Hippocampal formation (tissue), 2 donors: ENCODE measurements at regions not wholly inside any gene's neighbourhood (a gene's known extent, or its start where the extent isn't known, plus 50 kb on each side); places are given as distances from the start of the nearest gene placed in this dataset.
A peak's percentile ranks its signal among the peaks of the same experiment; 100 is the strongest.
"Not testable (repeated sequence)": the region's sequence is repeated elsewhere in the genome, so short reads cannot be mapped to it uniquely, and the experiment has no call there.

Experiments
- DNase-seq, 2 donors: peaks; one replicate each; lab custom pipeline; 2025; lab: John Stamatoyannopoulos, UW

DNA sequence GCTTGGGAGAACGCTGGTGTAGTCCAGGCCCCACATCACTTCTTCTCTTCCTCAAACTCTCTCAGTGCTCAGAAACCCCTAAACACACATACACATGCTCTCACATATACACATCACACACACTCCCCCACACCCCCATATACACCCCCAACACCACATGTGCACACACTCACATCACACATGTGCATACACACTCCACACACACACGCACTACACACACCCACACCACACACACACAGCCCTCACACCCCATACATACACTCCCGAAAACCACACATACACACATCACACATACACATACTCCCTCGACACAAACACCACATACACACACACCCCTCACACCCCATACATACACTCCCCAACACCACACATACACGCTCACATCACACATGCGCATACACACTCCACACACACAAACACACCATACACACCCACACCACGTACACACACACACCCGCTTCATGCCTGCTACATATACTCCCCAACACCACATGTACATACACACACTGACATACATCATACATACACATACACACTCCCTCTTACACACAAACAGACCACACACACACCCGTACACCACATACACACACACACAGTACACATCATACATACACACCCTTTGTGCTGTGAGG, 110.3 kb upstream of the TMEM170B start:
- no peak for DNase-seq

DNA sequence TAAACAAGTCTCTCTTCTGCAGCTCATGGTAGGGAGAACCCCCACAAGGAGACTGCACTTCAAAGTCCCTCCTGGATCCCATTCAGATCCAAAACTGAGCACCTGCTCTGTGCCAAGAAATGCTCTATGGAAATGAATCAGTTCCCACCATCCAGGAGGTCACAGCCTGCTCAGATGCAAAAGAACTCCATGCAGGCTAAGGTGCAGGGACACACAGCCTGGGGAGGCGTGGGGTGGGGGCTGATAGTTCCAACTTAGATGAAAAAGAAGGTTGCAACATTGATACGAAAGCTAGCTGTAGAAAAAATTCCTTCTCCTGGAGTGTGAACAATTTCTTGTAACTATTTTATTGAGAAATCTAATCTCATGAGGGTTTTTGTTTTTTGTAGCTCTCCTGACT, 111.0 kb upstream of the TMEM170B start:
- DNase-seq: no peak

DNA sequence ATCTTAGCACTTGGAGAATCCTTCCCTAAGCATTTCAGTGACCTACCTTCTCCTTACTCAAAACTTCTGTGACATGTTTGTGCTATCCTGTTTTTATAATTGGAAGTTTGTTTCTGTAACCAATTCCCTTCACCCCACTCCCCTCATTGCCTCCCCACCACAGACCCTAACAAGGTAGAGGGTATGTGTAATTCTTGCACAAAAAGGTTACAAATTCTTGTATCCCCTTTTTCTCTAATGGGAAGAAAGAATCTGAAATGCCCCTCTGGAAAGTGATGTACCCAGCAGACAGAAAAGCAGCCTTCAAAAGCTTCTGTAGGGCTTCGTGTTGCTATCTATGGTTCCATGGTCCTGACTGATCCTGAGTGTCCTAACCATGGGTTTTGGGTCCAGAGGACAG, 111.7 kb upstream of the TMEM170B start:
- no peak for DNase-seq

DNA sequence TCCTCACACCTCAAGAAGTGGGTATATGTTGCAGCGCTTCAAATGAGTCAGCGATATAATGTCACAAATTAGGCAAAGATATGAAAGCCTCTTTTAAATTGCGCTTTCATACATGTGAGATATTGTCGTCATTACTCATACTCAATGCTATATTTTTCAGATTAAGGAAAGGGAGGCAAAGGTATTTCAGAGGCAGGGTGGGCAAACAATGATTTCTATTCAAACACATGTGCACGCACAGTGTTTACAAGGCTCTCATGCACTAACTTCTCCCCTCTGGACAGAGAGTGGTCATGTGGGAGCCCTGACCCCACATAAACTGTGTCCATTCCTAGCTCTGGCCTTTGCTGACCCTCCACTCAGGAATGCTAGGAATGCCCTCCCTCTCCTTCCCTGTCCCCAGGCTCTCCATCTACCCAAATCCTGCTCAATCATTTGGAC, 112.1 kb upstream of the TMEM170B start:
- DNase-seq: no peak

DNA sequence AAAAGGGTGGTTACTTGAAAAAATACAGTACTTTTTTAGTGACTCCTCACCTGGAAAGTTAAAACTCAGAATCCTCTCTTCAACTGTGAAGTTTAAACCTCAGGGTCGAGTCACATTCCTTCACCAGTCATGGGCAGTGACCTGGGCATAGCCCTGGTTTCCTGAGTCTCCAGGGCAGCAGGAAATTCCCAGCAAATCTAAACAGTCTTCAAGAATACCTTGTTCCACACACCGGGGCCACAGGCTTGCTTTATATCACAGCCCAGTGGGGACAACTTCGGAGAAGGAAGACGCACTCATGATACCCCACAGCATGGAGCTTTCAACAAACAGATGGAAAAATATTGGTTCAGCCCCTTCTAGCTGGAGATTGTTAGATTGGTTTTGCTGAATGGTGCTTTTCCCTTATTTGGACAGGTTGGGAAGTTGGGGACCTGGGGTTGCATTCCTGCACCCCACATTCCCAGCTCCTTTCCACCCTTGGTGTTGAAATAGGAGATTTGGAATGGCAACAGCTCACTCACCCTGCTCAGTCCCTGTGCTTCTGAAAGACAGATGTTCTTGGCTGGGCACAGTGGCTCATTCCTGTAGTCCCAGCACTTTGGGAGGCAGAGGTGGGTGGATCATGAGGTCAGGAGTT, 113.0 kb upstream of the TMEM170B start:
- no peak for DNase-seq

DNA sequence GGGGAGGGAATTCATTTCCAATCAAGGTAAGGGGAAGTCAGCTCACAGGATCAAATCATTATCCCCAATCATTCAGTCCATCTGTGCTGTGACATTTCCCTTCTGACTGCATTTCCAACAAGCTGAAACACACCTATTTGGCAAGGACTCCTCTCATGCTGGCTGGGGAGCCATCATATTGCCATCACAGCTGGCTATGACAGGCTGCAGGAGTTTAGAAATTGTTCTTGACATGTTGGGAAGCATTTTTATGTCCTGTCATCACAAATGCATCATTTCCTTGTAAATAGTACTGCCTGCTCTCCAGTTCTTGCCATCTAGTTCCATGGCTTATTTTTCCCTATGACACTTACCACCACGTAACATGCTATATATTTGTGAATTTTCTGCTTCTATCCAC, 113.9 kb upstream of the TMEM170B start:
- DNase-seq: no peak

DNA sequence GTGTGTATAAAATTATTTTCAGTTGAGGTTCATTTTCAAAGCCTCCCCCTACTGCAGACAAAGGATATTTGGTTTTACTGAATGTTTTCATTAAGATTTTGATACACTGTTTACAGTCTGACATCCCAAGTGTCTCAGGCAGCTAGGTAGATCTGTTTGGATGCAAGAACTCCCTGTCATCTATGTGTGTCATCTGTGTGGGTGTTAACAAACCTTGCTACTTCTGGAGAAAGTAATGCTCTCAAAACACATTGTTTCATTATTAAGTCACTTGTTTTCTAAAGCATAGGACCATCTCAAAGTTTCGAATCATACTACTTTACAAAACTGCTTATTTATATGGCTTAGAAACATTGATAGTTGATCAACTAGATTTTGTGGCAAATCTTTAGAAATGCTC, 114.5 kb upstream of the TMEM170B start:
- no peak for DNase-seq

DNA sequence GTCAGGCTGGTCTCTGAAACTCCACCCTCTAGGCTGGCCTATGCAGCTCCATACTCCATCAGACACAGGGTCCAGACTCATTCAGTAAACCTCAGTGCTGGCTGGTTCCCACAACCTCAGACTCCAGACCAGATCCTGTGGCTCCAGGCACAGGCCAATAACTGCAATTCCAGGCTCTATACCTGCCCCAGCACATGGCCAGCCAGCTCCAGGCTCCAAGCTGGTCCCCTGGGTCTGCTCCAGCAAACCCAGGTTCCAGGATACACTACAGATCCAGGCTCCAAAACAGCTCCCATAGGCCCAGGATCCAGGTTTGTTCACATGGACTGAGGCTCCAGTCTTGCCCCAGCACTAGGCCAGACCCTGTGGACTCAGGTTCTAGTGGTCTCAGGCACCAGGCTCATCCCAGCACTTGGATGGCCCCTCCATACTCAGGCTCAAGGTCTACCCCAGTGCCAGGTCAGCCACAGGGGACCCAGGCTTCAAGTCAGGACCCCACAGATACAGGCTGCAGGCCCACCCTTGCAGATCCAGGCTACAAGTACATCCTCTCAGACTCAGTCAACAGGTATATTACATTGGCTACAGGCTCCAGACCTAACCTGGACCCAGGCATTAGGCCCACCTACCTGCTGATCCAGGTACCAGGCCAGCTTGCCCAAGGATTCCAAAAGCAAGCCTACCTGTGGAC, 117.6 kb upstream of the TMEM170B start:
- no peak for DNase-seq

DNA sequence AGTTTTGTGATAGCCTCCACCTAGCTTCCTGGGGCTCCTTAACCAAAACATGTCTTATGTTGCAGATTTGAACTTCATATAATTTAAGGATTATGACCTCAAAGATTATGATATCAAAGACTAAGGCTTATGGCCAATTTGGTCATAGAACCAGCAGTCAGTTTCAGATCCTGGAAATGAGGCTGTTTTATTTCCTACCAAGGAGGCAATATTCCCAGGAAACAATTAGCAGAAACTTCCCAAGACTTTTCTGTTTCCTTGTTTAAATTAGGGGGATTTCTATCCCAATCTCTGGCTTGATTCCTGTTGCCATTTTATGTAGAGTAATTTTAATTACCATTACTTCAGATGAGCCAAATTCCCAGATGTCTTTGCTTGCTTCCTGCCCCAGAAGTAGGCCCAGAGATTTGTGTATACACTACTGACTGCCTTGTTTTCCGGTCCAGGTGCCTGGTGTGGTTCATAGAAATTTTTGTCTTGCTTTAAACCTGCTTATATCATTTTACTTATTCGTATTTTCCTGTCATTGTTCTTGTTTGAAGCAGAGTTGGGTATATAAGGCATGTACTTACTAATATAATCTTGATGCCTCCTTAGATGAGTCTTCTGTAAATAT, 119.2 kb upstream of the TMEM170B start:
- DNase-seq: no peak

DNA sequence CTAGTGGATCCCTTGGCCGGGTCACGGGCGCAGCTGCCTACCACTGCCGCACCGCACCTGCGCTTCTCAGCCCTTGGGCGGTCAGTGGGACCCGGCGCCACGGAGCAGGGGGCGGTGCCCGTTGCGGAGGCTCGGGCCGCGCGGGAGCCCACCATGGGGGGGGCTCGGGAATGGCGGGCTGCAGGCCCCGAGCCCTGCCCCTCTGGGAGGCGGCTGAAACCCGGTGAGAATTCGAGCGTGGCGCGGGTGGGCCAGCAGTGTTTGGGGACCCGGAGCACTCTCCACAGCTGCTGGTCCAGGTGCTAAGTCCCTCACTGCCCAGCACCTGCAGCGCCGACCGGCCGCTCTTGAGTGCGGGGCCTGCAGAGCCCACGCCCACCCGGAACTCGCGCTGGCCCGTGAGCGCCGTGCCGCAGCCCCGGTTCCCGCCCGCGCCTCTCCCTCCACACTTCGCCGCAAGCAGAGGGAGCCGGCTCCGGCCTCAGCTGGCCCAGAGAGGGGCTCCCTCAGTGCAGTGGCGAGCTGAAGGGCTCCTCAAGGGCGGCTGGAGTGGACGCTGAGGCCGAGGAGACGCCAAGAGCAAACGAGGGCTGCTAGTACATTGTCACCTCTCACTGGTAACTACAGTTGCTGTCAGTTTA, 120.5 kb upstream of the TMEM170B start:
- no peak for DNase-seq

DNA sequence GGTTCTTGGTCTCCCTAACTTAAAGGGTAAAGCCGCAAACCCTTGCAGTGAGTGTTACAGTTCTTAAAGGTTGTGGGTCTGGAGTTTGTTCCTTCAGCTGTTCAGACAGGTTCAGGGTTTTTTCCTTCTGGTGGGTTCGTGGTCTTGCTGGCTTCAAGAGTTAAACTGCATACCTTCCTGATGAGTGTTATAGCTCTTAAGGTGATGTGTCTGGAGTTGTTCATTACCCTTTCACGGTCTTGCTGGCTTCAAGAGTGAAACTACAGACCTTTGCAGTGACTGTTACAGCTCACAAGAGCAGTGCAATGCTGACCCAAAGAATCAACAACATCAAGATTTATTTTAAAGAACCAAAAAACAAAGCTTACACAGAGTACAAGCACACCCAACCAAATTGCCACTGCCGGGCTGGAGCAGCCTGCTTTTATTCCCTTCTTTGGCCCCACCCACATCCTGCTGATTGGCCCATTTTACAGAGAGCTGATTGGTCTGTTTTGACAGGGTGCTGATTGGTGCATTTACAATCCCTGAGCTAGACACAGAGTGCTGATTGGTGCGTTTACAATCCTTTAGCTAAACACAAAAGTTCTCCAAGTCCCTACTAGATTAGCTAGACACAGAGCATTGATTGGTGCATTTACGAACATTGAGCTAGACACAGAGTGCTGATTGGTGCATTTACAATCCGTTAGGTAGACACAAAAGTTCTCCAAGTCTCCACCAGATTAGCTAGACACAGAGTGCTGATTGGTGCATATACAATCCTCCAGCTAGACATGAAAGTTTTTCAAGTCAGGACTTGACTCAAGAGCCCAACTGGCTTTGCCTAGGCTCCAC, 121.2 kb upstream of the TMEM170B start:
- not testable (repeated sequence) for DNase-seq

DNA sequence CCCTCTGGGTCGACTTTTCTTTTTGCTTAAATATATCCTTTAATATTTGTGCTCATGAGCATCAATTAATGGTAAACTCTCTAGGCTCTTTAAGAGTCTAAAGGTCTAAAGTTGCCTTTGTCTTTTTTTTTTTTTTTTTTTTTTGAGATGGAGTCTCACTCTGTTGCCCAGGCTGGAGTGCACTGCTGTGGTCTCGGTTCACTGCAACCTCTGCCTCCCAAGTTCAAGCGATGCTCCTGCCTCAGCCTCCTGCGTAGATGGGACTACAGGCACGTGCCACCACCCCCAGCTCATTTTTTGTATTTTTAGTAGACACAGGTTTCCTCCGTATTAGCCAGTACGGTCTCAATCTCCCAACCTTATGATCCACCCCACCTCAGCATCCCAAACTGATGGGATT, 122.0 kb upstream of the TMEM170B start:
- no peak for DNase-seq

DNA sequence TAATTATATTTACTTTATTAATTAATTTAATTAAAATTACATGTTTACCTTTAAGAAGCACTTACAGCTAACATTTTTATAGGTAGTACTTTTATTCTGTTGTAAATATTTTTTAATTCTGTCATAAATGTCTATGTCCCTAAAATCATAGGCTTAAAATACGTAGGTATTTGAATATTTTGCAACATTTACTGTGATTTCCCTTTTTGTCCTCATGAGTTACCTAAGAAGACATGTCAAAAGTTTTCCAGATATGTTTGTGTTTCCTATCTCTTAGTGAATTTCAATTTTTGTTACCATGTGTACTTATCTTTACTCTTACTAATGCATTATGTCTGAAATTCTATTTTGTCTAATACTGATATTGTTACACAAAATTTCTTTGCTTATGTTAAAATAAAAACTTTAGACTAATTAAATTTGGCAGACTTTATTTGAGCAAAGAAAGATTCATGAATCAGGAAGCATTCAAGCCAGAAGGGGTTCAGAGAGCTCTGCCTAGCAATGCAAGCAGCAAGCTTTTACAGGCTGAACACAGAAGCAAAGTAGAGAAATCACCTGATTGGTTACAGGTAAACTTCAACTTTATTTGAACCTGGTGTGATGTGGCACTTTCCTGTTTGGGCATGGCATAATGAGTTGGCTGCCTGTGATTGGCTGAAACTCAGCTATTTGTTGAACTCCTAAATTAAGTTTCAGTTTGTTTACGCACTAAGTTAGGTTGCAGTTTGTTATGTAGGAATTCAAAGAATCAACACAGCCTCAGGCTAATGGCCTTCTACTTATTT, 123.2 kb upstream of the TMEM170B start:
- DNase-seq: no peak

DNA sequence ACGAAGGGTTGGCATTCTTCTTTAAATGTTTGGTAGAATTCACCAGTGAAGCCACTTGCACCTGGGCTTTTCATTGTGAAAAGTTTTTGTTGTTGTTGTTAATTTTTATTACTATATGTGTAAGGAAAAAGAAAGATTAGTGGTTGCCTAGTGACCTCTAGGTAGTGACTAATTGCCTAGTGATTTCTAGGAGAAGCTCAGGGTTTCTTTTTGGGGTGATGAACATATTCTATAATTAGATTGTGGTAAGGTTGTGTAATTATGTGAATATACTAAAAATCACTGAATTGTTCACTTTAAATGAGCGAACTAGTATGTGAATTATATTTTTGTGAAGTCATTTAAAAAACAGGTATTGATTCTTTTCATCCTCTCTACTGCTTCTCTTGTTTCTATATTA, 123.8 kb upstream of the TMEM170B start:
- no peak for DNase-seq

DNA sequence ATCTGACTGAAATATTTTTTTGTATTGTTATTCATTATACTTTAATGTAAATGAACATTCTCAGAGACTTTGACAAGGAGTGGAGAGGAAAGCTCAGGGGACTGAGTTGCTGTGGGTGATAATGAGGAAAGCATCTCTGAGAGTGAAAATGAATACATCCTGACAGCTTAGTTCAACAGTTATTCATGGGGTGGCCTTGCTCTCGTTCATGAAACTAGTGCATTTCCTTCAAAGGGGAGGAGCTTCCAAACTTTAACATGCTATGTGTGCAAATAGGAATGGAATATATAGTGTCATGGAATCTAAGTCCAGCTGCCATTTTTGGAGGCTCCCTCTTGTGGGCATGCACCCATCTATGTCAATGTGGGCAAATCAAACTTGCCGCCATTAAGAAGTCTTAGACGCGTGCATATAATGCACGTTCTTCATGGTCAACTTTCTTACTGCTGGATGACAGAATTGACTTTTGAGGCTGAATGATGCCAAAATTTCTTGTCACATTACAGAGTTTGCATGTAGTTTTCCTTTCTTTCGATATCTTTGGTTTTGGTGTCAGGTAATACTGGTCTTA, 124.3 kb upstream of the TMEM170B start:
- DNase-seq: no peak

DNA sequence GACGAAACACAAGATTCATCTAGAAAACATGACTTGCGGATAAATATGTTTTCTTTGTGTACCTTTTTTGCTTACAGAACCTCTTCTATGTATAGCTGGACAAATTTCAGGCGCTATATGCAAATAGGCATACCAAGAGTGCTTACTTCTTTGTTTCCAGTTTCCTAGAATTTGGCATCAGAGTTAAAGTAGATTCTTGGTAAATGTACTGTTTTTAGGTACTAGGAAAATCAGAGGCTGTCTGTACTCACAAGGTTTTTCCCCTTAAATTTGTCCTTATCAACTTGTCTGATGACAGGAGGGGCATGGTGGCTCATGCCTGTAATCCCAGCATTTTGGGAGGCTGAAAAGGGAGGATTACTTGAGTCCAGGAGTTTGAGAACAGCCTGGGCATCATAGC, 124.9 kb upstream of the TMEM170B start:
- DNase-seq: no peak

DNA sequence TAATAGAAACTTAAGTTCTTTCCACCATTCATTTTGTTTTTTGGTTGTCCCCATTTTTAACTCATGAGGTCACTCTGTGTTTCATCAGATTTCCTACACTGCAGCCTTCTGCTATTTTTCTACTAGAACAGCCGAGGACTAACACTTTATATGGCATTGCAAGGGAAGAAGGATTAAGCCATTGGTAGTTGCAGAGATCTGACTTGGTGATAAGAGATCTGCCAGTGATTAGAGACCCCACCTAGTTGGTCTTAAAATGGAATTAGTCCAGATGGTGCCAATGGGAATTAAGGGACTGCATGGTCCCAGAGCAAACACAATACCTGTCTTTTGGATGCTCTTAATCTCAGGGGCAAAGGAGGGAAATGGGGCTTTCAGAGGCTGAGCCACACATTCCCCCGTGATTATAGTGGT, 125.5 kb upstream of the TMEM170B start:
- DNase-seq: no peak

DNA sequence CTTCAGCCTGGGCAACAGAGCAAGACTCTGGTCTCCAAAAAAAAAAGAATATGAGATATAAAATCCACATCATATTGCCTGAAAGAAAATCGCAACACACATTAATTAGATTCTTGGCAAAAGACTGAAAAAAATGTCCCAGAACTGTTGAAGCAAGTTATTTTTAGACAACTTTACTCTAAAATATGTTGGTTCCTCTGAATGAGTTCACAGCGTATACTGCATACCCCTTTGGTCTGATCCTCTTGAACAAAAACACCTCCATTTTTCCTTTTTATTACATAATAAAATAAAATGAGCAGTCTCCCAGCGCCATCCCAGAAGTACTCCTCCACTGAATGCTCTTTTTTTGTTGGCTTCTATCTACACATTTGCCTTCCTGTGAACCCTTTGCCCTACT, 126.0 kb upstream of the TMEM170B start:
- no peak for DNase-seq

DNA sequence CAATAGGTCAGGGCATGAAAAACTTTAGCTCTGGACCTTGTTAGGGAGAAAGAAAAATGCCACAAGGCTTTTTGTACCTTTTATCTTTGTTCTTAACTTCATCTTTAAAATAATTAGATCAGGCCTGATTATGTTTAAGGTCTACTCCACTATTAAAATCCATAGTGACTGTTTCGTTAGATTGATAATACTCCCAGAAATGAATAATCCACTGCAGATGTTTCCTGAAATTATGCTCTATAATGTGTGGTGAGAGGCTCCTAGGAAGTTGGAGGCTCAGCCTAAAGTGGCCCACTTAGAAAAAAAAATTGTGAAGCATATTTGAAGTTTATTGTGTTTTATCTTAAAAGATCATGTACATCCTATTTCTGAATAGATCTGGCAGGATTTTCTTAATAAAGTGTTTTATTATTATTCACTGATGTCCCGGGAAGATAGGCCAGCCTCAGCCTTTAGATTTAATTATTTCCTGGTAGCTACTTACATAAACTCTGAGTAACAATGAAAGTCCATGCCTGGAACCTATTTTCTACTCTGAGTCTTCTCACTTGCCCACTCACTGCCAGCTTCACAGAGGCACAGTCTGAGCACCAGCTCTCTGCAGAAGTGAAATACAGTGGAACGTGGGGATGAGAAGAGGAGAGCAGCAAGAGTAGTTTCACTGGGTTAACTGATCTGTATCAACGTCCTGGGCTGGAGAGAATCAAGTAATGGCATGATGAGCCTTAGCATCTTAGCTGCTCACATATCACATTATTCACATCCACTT, 126.8 kb upstream of the TMEM170B start:
- peak in 1 of 2 donors; percentile 23 for DNase-seq

DNA sequence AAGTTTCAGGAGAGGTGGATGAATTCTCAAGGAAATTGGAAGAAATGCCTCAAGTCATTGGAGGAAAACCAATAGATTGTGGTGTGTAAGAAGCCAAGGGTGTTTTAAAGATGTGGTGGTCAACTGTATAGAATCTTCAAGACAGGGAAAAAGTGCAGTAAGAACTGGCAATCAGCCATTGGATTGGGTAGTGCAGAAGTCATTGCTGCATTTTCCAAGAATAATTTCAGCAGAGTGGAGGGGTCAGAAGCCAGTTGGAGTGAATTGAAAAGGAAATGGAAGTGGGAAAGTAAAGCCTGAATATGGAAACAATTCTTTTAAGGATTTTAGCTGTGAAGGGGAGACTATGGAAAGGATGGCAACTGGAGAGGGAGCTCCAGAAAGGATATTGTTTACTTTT, 128.2 kb upstream of the TMEM170B start:
- no peak for DNase-seq
